Thyroid gland (tissue), 4 donors: ENCODE measurements at regions not wholly inside any gene's neighbourhood (a gene's known extent, or its start where the extent isn't known, plus 50 kb on each side); places are given as distances from the start of the nearest gene placed in this dataset.

ENCODE experiments used
- DNase-seq, 2 donors: peaks; one replicate each; pipeline ENCODE4 v3.0.0-alpha.2; 2019
- H3K27ac ChIP-seq, 3 donors: fragments of 200-600 bp; sonication (generic); 1 replicate in 2 of 3; 2 replicates in 1 of 3; pipeline ENCODE4 v1.5.1; 2016 to 2019; ENCODE audit warnings: mild to moderate bottlenecking in 1 of 3, moderate library complexity in 1 of 3
- H3K27me3 ChIP-seq: fragments of 200-600 bp; sonication (generic); one replicate; pipeline ENCODE4 v1.5.1; 2019
- H3K36me3 ChIP-seq, 2 donors: fragments of 200-600 bp; sonication (generic); one replicate each; pipeline ENCODE4 v1.5.1; 2016 to 2019
- H3K4me1 ChIP-seq, 2 donors: fragments of 200-600 bp; sonication (generic); one replicate each; pipeline ENCODE4 v1.5.1; 2017 to 2019
- H3K4me3 ChIP-seq, 3 donors: fragments of 200-600 bp; sonication (generic); replicated peaks in 1 of 3; 1 replicate in 2 of 3; 2 replicates in 1 of 3; pipeline ENCODE4 v1.5.1; 2016; ENCODE audit warnings: mild to moderate bottlenecking in 1 of 3
- H3K9me3 ChIP-seq: fragments of 200-600 bp; sonication (generic); one replicate; pipeline ENCODE4 v1.5.1; 2017
- POLR2A ChIP-seq, 2 donors: fragments of 450-650 bp; IDR thresholded peaks; one replicate each; pipeline ENCODE4 v1.6.1; 2017; ENCODE audit warnings: antibody characterized with exemption in 2 of 2, mild to moderate bottlenecking in 2 of 2, moderate library complexity in 1 of 2
- WGBS, 2 donors: methylation state at CpG; one replicate each; pipeline ENCODE4 v1.1.5; 2017; 5-methylcytosine and 5-hydroxymethylcytosine counted together
- intact Hi-C: fragments of 100-400 bp; cut with DNase I; formaldehyde crosslinking; loops from one replicate; pipeline ENCODE4 v1.15.1; 2023
- TF ChIP-seq, protein P1 (sequence below), 6 experiments: fragments of 200-600 bp in 3 of 6; fragments of 450-650 bp in 3 of 6; sonication (generic) in 3 of 6; IDR thresholded peaks; one replicate each; pipeline ENCODE4 v1.5.1; 2016 to 2019; ENCODE audit warnings: antibody characterized with exemption in 6 of 6, mild to moderate bottlenecking in 2 of 6, inconsistent platforms in 1 of 6, moderate library complexity in 1 of 6

DNA sequence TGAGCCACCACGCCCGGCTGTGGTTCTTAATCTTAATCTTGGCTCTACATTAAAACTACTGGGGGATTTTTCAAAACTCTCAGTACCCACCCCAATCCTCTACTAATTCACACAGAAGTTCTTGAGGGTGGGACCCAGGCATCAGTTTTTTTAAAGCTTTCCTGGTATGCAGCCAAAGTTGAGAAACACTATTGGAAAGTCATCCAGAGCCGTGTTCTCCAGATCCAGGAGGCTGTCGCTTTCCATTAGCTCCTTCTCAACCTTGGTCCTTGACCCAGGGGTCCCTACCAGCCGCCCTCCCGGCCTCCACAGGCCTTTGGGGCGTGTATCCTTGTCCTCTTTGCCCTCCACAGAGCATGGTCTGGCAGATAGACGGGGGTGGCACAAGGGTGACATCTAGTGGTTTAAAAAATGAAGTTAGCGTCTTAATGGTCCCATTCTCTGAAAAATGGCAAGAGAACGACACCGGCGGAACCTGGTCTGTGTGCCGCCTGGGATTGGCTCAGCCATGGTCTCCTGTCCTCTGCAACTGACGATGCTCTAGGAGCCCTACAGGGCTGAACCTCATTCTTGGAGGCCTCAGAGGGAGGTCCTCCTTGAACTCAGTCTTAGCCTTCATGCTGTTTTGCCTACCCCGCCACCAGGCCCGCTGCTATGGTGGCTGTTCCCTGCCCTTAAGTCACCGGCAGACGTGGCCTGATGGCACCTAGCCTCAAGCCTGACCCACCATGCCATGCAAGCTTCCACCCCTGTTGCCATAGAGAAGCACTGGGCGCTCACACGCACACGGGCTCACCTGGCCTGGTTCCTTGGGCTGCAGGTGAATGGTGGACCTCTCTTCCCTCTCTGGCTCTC is 152.0 kb upstream of the SYN3 start:
- no peak for TF ChIP-seq POLR2A (IDR thresholded peaks at IDR 0.05)
- TF ChIP-seq, protein P1, sequence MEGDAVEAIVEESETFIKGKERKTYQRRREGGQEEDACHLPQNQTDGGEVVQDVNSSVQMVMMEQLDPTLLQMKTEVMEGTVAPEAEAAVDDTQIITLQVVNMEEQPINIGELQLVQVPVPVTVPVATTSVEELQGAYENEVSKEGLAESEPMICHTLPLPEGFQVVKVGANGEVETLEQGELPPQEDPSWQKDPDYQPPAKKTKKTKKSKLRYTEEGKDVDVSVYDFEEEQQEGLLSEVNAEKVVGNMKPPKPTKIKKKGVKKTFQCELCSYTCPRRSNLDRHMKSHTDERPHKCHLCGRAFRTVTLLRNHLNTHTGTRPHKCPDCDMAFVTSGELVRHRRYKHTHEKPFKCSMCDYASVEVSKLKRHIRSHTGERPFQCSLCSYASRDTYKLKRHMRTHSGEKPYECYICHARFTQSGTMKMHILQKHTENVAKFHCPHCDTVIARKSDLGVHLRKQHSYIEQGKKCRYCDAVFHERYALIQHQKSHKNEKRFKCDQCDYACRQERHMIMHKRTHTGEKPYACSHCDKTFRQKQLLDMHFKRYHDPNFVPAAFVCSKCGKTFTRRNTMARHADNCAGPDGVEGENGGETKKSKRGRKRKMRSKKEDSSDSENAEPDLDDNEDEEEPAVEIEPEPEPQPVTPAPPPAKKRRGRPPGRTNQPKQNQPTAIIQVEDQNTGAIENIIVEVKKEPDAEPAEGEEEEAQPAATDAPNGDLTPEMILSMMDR (IDR thresholded peaks at IDR 0.05) = peak in 5 of 6 experiments; percentile 15 to 61 (median 26)
- DNase-seq = peak; percentile 5 to 6
- Histone ChIP-seq H3K9me3 (no peaks in the 10 kb centered on the region), H3K36me3 (no peaks in the 10 kb centered on the region), H3K27me3 (no peaks in the 10 kb centered on the region), H3K4me3 (no peak overlapping the region), H3K27ac (no peak overlapping the region), H3K4me1 (no peaks in the 10 kb centered on the region)
- intact Hi-C loops = no loop called here
- 39 to 42% methylated on average over 19 to 21 of the region's 21 CpGs for WGBS, 2 donors

DNA sequence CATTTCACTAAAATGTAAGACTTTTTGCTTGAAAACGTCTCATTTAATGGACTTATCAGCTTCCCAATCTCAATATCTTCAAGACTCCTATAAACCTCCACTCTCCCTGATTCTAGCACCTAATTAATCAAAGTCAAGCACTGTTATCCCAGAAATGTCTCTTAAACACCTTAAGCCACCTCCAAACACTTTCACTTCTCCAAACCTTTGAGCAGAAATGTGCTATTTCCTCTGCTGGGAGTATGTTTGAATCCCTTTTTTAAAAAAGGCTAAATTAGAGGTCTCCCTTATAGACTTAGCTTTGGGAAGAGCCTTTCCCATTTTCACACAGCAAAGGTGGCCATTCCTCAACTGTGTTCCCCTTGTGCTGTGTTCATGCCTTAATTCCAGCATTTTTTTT is 146.2 kb upstream of the SYN3 start:
- no peak for TF ChIP-seq POLR2A (IDR thresholded peaks at IDR 0.05)
- TF ChIP-seq, protein P1 (IDR thresholded peaks at IDR 0.05) = no peak
- no peaks in the 10 kb centered on the region for H3K4me1 ChIP-seq

DNA sequence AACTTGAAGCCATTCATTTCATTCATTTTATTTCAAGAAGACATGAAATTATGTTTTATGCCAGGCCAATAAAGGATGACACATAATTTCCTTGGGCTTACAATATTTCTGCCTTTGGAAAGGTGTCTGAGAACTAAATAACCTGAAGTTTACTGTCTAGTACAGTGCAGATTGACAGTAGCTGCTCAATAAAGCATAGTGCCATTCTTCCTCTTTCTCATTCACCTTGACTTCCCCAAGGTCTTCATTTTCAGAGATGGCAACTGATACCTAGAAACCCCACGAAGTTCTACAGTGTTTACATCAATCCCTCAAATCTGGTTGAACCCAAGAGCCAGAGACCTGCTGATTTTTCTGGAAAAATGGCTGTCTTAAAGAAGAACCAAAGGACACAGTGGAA is 144.3 kb upstream of the SYN3 start:
- H3K27me3 ChIP-seq = no peaks in the 10 kb centered on the region
- intact Hi-C loops = no loop called here
- WGBS, 2 donors = 47 to 52% methylated on average over 1 of the region's 1 CpG
- no peak for DNase-seq
- H3K9me3 ChIP-seq = no peaks in the 10 kb centered on the region
- H3K36me3 ChIP-seq = no peaks in the 10 kb centered on the region
- no peak overlapping the region for H3K4me3 ChIP-seq
- H3K4me1 ChIP-seq = no peaks in the 10 kb centered on the region
- no peak overlapping the region for H3K27ac ChIP-seq
- no peak for TF ChIP-seq POLR2A (IDR thresholded peaks at IDR 0.05)
- TF ChIP-seq, protein P1 (IDR thresholded peaks at IDR 0.05) = no peak

More for the DNA sequence above, 146.2 kb upstream of the SYN3 start:
- intact Hi-C loops = no loop called here
- Histone ChIP-seq H3K27ac (no peak overlapping the region), H3K9me3 (no peaks in the 10 kb centered on the region), H3K36me3 (no peaks in the 10 kb centered on the region), H3K4me3 (no peak overlapping the region), H3K27me3 (no peaks in the 10 kb centered on the region)
- 10 to 15% methylated on average over 1 of the region's 1 CpG for WGBS, 2 donors
- no peak for DNase-seq

DNA sequence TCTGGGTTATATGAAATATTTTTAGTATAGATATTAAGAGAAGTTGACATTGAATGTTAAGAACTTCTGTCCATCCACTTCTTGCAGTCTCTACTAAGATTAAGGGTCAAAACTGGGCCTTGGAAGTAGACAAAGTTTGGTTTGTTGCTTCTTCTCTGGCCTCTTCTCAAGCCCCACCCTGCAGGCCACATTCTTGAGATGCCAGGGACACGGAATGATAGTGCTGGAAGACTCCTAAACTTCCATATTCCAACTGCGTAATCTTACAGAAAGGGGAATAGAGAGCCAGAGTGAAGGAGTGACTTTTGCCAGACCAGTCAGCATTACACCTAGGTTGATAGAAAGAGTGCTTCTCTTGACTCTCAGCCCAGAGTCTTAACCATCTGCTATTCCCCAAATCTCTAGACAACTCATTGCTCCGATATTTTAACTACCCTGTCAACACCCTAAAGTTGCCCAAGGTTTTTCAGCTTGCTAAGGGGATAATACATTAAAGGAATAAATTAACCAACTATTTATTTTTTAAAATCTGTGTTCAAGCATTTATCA is 136.4 kb upstream of the SYN3 start:
- no peaks in the 10 kb centered on the region for H3K9me3 ChIP-seq
- no peak overlapping the region for H3K4me3 ChIP-seq
- WGBS, 2 donors = 64 to 69% methylated on average over 3 of the region's 3 CpGs
- intact Hi-C loops = no loop called here
- TF ChIP-seq, protein P1 (IDR thresholded peaks at IDR 0.05) = no peak
- no peak for TF ChIP-seq POLR2A (IDR thresholded peaks at IDR 0.05)
- H3K36me3 ChIP-seq = no peaks in the 10 kb centered on the region
- H3K27ac ChIP-seq = no peak overlapping the region
- H3K27me3 ChIP-seq = no peaks in the 10 kb centered on the region
- DNase-seq = no peak
- no peaks in the 10 kb centered on the region for H3K4me1 ChIP-seq

- 56 to 67% methylated on average over 2 of the region's 2 CpGs for WGBS, 2 donors
- intact Hi-C loops = no loop called here
Measured at GRCh38 chr22:33192156-33192555, 134.0 kb upstream of the SYN3 start.

More at GRCh38 chr22:33192156-33192555, 134.0 kb upstream of the SYN3 start:
- no peaks in the 10 kb centered on the region for H3K9me3 ChIP-seq
- no peaks in the 10 kb centered on the region for H3K4me1 ChIP-seq
- TF ChIP-seq, protein P1 (IDR thresholded peaks at IDR 0.05) = no peak
- no peak for TF ChIP-seq POLR2A (IDR thresholded peaks at IDR 0.05)
- no peaks in the 10 kb centered on the region for H3K36me3 ChIP-seq
- no peak for DNase-seq
- H3K4me3 ChIP-seq = no peak overlapping the region
- H3K27me3 ChIP-seq = no peaks in the 10 kb centered on the region
- no peak overlapping the region for H3K27ac ChIP-seq
